ENCODE measurements at regions not wholly inside any gene's neighbourhood (a gene's known extent, or its start where the extent isn't known, plus 50 kb on each side); places are given as distances from the start of the nearest gene placed in this dataset.
A peak's percentile ranks its signal among the peaks of the same experiment; 100 is the strongest.

DNA sequence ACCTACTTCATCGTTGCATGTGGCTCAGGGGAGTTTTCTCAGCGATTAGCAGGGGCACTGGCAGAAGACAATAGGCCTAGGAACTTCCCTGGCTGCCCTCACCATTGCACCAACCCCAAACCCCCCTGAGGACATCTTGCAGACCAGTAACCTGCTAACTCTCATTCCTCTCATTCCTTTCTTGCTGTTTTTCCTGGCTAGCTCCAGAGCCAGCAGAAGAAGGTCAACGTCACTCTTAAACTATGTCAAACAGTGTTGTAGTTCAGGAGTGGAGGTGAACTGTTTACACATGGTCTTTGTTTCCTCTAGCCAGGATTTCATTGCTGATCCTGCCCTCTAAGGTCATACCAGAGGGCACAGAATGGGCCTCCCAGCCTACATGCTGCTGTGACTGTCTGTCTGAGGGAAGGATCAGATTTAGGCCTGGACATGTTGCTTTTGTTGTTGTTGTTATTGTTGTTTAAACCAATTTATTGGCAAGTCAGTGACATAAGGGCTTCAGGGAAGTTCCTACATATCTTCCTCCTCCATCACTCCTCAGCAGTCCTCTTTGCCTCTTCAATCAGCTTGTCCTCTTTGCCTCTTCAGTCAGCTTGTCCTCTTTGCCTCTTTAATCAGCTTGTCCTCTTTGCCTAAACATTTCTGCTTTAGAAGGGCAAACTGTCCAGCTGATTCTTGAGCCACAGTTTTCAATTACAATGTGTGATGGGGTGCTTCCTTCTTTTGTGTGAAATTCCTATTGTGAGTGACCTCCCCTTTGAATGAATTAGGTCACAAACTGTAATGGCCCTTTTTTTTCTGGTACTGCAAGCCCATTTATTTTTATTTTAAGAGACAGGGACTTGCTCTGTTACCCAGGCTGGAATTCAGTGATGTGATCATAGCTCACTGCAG lies 471.9 kb upstream of the TNP1 start (continued):
- TF ChIP-seq ZNF737 (CRISPR knock-in tag; IDR thresholded peaks at IDR 0.05; ENCODE audit: borderline replicate concordance): no peak
- peak; percentile 95 for TF ChIP-seq RXRB (CRISPR knock-in tag; IDR thresholded peaks at IDR 0.05; ENCODE audit: borderline replicate concordance)
- peak; percentile 88 for TF ChIP-seq PHF5A (CRISPR knock-in tag; IDR thresholded peaks at IDR 0.05; ENCODE audit: low read depth, unreplicated experiment)
- TF ChIP-seq, protein P1, sequence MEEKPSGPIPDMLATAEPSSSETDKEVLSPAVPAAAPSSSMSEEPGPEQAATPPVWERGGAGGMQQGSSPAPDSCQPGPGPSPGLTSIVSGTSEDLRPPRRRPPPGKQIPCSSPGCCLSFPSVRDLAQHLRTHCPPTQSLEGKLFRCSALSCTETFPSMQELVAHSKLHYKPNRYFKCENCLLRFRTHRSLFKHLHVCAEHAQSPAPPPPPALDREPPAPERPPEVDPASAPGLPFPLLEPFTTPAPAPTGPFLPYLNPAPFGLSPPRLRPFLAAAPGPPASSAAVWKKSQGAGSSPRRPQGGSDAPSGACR (CRISPR knock-in tag; IDR thresholded peaks at IDR 0.05): peak; percentile 96
- TF ChIP-seq ZNF207 (IDR thresholded peaks at IDR 0.05; ENCODE audit: borderline replicate concordance): no peak
- TF ChIP-seq PLRG1 (conservative IDR thresholded peaks at IDR 0.05): no peak
- TF ChIP-seq ZNF234 (CRISPR knock-in tag; conservative IDR thresholded peaks at IDR 0.05): no peak
- TF ChIP-seq NCOR1 (IDR thresholded peaks at IDR 0.05; ENCODE audit: borderline replicate concordance, low read length): peak; percentile 33; the same call in 1 of the 2 replicates
- no peak for TF ChIP-seq LRRFIP1 (CRISPR knock-in tag; conservative IDR thresholded peaks at IDR 0.05)
- peak; percentile 91; the same call in 1 of the 2 replicates for TF ChIP-seq ZNF556 (CRISPR knock-in tag; IDR thresholded peaks at IDR 0.05; ENCODE audit: borderline replicate concordance)
- peak; percentile 28 for TF ChIP-seq STAG1 (CRISPR knock-in tag; IDR thresholded peaks at IDR 0.05)
- no peak for TF ChIP-seq TFDP1 (CRISPR knock-in tag; IDR thresholded peaks at IDR 0.05; ENCODE audit: borderline replicate concordance)
- TF ChIP-seq ZNF784 (CRISPR knock-in tag; IDR thresholded peaks at IDR 0.05; ENCODE audit: borderline replicate concordance): no peak
- TF ChIP-seq, protein P2, sequence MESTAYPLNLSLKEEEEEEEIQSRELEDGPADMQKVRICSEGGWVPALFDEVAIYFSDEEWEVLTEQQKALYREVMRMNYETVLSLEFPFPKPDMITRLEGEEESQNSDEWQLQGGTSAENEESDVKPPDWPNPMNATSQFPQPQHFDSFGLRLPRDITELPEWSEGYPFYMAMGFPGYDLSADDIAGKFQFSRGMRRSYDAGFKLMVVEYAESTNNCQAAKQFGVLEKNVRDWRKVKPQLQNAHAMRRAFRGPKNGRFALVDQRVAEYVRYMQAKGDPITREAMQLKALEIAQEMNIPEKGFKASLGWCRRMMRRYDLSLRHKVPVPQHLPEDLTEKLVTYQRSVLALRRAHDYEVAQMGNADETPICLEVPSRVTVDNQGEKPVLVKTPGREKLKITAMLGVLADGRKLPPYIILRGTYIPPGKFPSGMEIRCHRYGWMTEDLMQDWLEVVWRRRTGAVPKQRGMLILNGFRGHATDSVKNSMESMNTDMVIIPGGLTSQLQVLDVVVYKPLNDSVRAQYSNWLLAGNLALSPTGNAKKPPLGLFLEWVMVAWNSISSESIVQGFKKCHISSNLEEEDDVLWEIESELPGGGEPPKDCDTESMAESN (CRISPR knock-in tag; conservative IDR thresholded peaks at IDR 0.05): 0 out of 2 replicates have a peak, but pooled peaks have one; percentile 39
- no peak; the same call in 1 of the 2 replicates for TF ChIP-seq ZBTB7A (CRISPR knock-in tag; IDR thresholded peaks at IDR 0.05)
- no peak for TF ChIP-seq SRY (CRISPR knock-in tag; IDR thresholded peaks at IDR 0.05)
- TF ChIP-seq DMAP1 (CRISPR knock-in tag; IDR thresholded peaks at IDR 0.05): no peak
- TF ChIP-seq NFKB2 (CRISPR knock-in tag; IDR thresholded peaks at IDR 0.05; ENCODE audit: borderline replicate concordance): no peak
- TF ChIP-seq, protein P3, sequence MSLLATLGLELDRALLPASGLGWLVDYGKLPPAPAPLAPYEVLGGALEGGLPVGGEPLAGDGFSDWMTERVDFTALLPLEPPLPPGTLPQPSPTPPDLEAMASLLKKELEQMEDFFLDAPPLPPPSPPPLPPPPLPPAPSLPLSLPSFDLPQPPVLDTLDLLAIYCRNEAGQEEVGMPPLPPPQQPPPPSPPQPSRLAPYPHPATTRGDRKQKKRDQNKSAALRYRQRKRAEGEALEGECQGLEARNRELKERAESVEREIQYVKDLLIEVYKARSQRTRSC (CRISPR knock-in tag; IDR thresholded peaks at IDR 0.05; ENCODE audit: low read depth): no peak
- TF ChIP-seq HMG20A (CRISPR knock-in tag; IDR thresholded peaks at IDR 0.05; ENCODE audit: borderline replicate concordance): peak; percentile 99
